Ectodermal cell (in vitro differentiated cells): ENCODE measurements at regions not wholly inside any gene's neighbourhood (a gene's known extent, or its start where the extent isn't known, plus 50 kb on each side); places are given as distances from the start of the nearest gene placed in this dataset.

Experiments used
- H3K27ac ChIP-seq: 2 replicates; pipeline ENCODE4 v1.7.0; 2013; ENCODE audit warnings: mild to moderate bottlenecking, low read depth, low read length; ENCODE audit not compliant: insufficient read depth, poor library complexity, severe bottlenecking
- H3K27me3 ChIP-seq: 2 replicates; pipeline ENCODE4 v1.7.0; 2013; ENCODE audit warnings: mild to moderate bottlenecking, low read length; ENCODE audit not compliant: insufficient read depth, control insufficient read depth, poor library complexity, severe bottlenecking
- H3K36me3 ChIP-seq: one replicate; pipeline ENCODE4 v1.7.0; 2013; ENCODE audit warnings: low read length; ENCODE audit not compliant: control insufficient read depth, insufficient read depth
- H3K4me1 ChIP-seq: one replicate; pipeline ENCODE4 v1.7.0; 2013; ENCODE audit warnings: low read length; ENCODE audit not compliant: control insufficient read depth, insufficient read depth
- H3K4me3 ChIP-seq: 2 replicates; pipeline ENCODE4 v1.7.0; 2013; ENCODE audit warnings: low read depth, low read length, control low read depth; ENCODE audit not compliant: insufficient read depth
- H3K9me3 ChIP-seq: 2 replicates; pipeline ENCODE4 v1.7.0; 2013; ENCODE audit warnings: mild to moderate bottlenecking, low read length, moderate library complexity; ENCODE audit not compliant: control insufficient read depth
- WGBS, 2 experiments: methylation state at CpG; one replicate each; pipeline ENCODE4 v1.1.7; 2013; ENCODE audit warnings: missing lambda C conversion rate in 2 of 2; 5-methylcytosine and 5-hydroxymethylcytosine counted together

DNA sequence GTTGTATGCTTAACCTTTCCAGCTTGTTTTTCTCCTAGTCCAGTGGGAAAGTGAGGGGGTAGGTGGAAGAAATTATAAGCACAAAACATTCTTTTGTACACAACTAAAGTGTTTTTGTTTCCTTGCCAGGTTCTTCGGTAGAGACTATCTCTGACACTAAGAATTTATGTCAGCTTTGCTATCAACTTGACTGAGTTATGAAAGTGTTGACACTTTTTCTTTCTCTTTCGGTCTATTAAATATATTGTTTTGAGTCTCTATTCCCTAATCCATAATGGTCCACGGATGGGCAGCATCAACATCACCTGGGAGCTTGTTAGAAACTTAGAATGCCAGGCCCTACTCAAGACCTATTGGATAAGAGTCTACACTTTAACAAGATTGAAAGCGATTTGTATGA, 195.0 kb upstream of the ATP10B start:
- no peaks in the 10 kb centered on the region for H3K36me3 ChIP-seq
- no peak overlapping the region for H3K27ac ChIP-seq
- H3K27me3 ChIP-seq: no peaks in the 10 kb centered on the region
- no peaks in the 10 kb centered on the region for H3K4me1 ChIP-seq
- no peaks in the 10 kb centered on the region for H3K9me3 ChIP-seq
- WGBS, 2 experiments: 73 to 100% methylated on average over 1 to 4 of the region's 4 CpGs
- H3K4me3 ChIP-seq: no peak overlapping the region

DNA sequence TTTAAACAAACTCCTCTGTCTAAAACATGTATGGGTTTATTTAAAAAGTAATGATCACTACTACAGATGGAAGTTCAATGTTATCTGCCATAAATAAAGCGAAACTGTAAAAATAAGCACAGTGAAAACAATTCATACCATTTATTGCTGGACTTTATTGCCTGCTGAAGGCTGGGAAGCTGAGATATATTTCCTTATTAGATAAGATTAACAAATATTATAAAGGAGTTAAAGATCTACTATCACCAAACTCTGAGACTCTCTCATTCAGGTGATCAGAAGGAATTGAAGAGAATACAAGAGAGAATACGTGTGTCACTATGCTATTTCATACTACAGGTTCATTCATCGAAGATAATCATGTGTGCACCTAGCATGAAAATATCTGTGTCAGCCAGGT, 190.9 kb upstream of the ATP10B start:
- no peaks in the 10 kb centered on the region for H3K36me3 ChIP-seq
- H3K27me3 ChIP-seq: no peaks in the 10 kb centered on the region
- no peak overlapping the region for H3K27ac ChIP-seq
- no peaks in the 10 kb centered on the region for H3K4me1 ChIP-seq
- 90 to 98% methylated on average over 2 to 3 of the region's 3 CpGs for WGBS, 2 experiments
- no peak overlapping the region for H3K4me3 ChIP-seq
- H3K9me3 ChIP-seq: no peaks in the 10 kb centered on the region

DNA sequence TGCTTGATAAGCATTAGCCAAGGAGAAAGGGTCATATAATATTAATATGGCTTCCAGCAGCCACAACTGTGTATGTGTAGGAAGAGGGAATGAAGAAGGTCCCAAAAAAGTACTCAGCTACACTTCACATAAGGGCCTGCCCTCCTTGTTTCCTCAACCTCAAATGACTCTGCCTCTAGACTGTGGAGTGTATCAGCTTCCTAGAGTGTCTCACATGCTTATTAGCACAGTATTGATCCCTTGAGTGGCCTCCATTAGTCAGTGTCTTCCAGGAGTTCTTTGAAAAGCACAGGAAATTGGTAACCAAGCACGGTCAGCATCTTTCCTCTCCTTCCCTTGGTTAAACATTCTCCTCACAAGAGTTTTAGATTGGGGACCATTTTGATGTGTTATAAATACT, 190.4 kb upstream of the ATP10B start:
- Histone ChIP-seq H3K4me3 (no peak overlapping the region), H3K9me3 (no peaks in the 10 kb centered on the region), H3K36me3 (no peaks in the 10 kb centered on the region), H3K27ac (no peak overlapping the region), H3K4me1 (no peaks in the 10 kb centered on the region), H3K27me3 (no peaks in the 10 kb centered on the region)
- 92 to 100% methylated on average over 1 of the region's 1 CpG for WGBS, 2 experiments

DNA sequence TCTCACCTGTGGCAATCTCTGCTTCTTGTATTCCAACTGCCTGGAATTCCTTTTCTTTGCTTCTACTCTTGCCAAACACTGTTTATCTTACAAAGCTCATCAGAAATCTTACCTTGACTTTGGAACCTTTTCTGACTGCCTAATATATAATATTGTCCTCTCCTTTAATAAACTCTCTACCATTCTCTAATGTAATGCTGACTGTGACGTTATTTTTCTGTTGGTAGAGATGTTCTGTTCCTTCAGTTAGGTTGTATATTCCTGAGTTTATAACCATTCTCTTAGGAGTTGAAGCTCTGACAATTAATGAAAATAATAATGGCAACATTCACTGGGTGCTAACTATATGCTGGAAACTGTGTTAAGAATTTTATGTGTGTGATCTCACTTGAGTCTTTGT, 188.8 kb upstream of the ATP10B start:
- Histone ChIP-seq H3K27me3 (no peaks in the 10 kb centered on the region), H3K4me3 (no peak overlapping the region), H3K4me1 (no peaks in the 10 kb centered on the region), H3K9me3 (no peaks in the 10 kb centered on the region), H3K27ac (no peak overlapping the region), H3K36me3 (no peaks in the 10 kb centered on the region)
- WGBS, 2 experiments: 100% methylated on average over 1 of the region's 1 CpG; no CpG with 5 or more reads in 1 of the 2 experiments

DNA sequence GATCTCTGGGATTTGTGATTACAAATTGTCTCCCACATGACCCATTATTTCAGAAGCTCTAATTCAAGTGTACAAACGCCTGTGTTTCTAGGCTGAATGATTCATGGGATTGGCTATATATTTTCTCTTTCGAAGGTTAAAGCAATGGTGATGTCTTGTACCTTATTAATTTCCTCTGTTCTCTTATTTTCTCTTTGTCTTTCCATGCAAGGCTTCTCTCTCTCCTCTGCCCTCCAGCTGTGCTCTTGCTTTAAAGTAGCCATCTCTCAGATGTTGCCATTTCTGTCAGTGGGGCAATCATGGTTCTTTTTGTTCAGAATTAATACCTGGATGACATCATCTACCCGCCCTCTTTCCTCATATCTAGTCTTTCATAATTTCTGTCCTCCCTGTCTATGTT, 184.3 kb upstream of the ATP10B start:
- 81 to 87% methylated on average over 1 to 3 of the region's 3 CpGs for WGBS, 2 experiments
- H3K4me3 ChIP-seq: no peak overlapping the region
- H3K36me3 ChIP-seq: no peaks in the 10 kb centered on the region
- no peaks in the 10 kb centered on the region for H3K9me3 ChIP-seq
- no peaks in the 10 kb centered on the region for H3K27me3 ChIP-seq
- no peak overlapping the region for H3K27ac ChIP-seq
- H3K4me1 ChIP-seq: no peaks in the 10 kb centered on the region

DNA sequence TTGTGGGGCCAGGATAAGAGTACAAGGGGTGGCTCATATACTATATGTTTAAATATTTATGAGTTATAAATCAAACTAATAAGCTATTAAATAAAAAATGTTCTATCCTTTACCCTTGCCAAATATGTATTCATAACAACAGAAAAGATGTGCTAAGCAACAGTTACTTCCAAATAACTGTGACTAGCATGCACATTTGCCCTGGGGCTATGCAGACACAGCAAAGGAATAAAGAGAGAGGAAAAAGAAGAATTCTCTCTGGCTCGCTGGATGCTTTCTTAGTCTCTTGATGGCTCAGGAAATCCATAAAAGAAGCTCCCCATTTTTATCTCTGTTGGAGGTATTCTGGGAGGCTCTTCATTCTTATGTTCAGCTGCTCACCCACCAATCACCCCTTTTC, 182.4 kb upstream of the ATP10B start:
- H3K27ac ChIP-seq: no peak overlapping the region
- H3K4me3 ChIP-seq: no peak overlapping the region
- H3K4me1 ChIP-seq: no peaks in the 10 kb centered on the region
- H3K9me3 ChIP-seq: no peaks in the 10 kb centered on the region
- H3K27me3 ChIP-seq: no peaks in the 10 kb centered on the region
- no peaks in the 10 kb centered on the region for H3K36me3 ChIP-seq
- WGBS, 2 experiments: 78 to 100% methylated on average over 1 of the region's 1 CpG

DNA sequence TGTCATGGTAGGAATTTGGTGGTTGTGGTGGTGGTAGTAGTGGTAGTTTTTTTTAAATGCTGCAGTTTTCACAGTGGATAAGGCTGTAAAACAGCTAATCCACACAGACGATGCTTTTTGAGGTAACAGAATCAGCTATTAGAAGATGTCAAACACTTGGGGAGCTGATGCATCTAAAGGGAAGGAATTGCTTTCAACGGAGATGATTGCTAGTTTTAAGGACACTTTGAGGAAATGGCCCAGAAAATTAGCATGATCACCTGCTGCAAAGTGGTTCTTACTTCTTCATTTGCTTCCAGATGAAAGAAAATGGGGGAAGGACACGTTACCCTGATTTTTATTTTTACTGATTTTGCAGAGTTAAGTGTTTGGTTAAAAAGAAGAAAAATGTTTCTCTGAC, 178.2 kb upstream of the ATP10B start:
- WGBS, 2 experiments: 56 to 60% methylated on average over 3 of the region's 3 CpGs
- no peaks in the 10 kb centered on the region for H3K36me3 ChIP-seq
- no peak overlapping the region for H3K27ac ChIP-seq
- H3K4me3 ChIP-seq: no peak overlapping the region
- no peaks in the 10 kb centered on the region for H3K9me3 ChIP-seq
- H3K4me1 ChIP-seq: no peaks in the 10 kb centered on the region
- no peaks in the 10 kb centered on the region for H3K27me3 ChIP-seq

DNA sequence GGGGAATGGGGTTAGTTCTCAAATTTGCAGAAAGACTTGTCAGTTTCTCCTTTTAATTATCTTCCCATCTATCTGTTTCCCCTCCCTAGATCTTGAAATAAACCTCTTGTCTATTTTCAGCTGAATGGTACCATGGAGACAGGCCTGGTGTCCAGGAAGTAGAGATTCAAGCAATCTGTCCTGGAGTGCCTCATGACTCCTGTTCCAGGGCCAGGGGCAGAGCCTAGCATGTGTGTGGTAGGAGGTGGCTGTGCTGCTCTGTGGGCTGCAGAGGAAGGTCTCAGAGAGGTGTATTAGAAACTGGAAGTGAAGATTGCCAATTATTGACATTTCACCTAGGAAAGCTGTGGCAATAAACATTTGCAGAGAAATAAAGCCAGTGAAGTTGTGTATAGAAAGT, 175.8 kb upstream of the ATP10B start:
- Histone ChIP-seq H3K9me3 (no peaks in the 10 kb centered on the region), H3K36me3 (no peaks in the 10 kb centered on the region), H3K4me3 (no peak overlapping the region), H3K27ac (no peak overlapping the region), H3K4me1 (no peaks in the 10 kb centered on the region), H3K27me3 (no peaks in the 10 kb centered on the region)

DNA sequence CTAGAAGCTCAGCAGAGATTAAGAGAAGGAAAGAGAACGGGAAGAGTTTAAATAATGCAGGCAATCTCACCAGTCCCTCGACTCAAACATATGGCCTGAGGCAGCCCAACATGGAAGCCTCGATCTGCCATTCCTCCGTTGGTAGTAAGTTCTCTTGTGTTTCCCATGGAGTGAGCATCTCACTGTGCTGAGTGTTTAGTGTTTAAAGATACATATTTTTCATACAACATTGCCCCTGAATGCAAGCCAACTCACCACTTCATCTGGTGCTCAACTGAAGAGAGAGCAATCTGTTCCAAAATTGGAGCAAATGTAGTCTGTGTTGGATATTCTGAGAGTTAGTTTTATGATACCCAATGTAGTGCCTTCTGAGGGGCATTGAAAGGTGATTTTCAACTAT, 171.5 kb upstream of the ATP10B start:
- H3K4me3 ChIP-seq: no peak overlapping the region
- no peak overlapping the region for H3K27ac ChIP-seq
- 95 to 97% methylated on average over 4 of the region's 4 CpGs for WGBS, 2 experiments
- no peaks in the 10 kb centered on the region for H3K27me3 ChIP-seq
- no peaks in the 10 kb centered on the region for H3K36me3 ChIP-seq
- H3K9me3 ChIP-seq: no peaks in the 10 kb centered on the region
- H3K4me1 ChIP-seq: no peaks in the 10 kb centered on the region

DNA sequence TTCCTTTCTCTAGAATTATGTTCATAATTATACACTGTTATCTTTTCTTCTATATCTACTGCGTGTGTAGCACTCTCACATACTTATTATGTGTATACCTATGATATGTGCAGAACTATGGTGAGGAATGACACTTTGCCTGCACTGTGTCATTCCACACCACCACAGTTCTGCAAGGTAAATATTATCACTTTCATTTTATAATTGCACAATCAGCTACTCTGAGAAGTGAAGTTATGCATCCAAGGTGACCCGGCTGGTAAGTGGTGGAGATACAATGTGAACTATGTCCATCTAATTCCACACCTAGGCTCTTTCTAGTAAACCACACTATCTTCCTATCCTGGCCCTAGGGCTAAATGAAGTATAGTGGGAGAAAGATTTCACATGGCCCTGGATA, 170.1 kb upstream of the ATP10B start:
- no peaks in the 10 kb centered on the region for H3K36me3 ChIP-seq
- no peaks in the 10 kb centered on the region for H3K4me1 ChIP-seq
- no peaks in the 10 kb centered on the region for H3K9me3 ChIP-seq
- H3K4me3 ChIP-seq: no peak overlapping the region
- no peak overlapping the region for H3K27ac ChIP-seq
- WGBS, 2 experiments: no CpG with 5 or more reads among the region's 2 CpGs
- H3K27me3 ChIP-seq: no peaks in the 10 kb centered on the region

DNA sequence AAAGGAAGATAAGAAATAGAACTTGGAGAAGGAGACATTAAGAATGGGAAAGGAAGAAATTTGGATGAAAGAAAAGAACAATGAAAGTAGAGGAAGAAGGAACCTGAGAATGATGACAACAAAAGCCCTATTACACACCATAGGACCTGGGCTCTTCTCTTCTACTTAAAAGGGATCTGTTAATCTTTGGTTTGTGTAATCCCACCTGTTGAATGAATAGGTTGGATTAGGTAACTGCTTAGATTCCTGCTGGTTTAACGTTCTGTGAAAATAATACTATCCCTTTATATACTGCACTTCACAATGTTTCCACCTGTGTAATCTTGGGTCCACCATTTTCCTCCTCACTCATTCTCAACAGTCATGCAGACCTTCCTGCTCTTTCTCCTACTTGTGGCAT, 157.8 kb upstream of the ATP10B start:
- 78% methylated on average over 1 of the region's 1 CpG for WGBS, 2 experiments
- H3K9me3 ChIP-seq: no peaks in the 10 kb centered on the region
- H3K27me3 ChIP-seq: no peaks in the 10 kb centered on the region

More for the DNA sequence above, 157.8 kb upstream of the ATP10B start:
- Histone ChIP-seq H3K36me3 (no peaks in the 10 kb centered on the region), H3K4me3 (no peak overlapping the region), H3K27ac (no peak overlapping the region), H3K4me1 (no peaks in the 10 kb centered on the region)
